ENCODE measurements at regions not wholly inside any gene's neighbourhood (a gene's known extent, or its start where the extent isn't known, plus 50 kb on each side); places are given as distances from the start of the nearest gene placed in this dataset.
"Not testable (repeated sequence)": the region's sequence is repeated elsewhere in the genome, so short reads cannot be mapped to it uniquely, and the experiment has no call there.

- H3K27ac ChIP-seq (ENCODE audit: low read length): no peak overlapping the region
- DNase-seq: no peak
- no CpG with 5 or more reads among the region's 1 CpG for WGBS (ENCODE audit: insufficient coverage, low lambda C conversion rate)
- H3K4me1 ChIP-seq (ENCODE audit: control insufficient read depth, insufficient read depth, low read length): no peaks in the 10 kb centered on the region
- H3K27me3 ChIP-seq (ENCODE audit: control insufficient read depth, insufficient read depth, low read length): no peaks in the 10 kb centered on the region
- H3K9me3 ChIP-seq (ENCODE audit: control insufficient read depth, low read depth, low read length): no peaks in the 10 kb centered on the region
- H3K36me3 ChIP-seq (ENCODE audit: control insufficient read depth, insufficient read depth, low read length): no peaks in the 10 kb centered on the region
- H3K4me3 ChIP-seq (ENCODE audit: low read length): no peak overlapping the region
Measured at GRCh38 chr2:13504808-13505207, 788.1 kb downstream of the TRIB2 start.

GRCh38 chr2:13508671-13509070 lies 791.9 kb downstream of the TRIB2 start:
- 100% methylated on average over 1 of the region's 1 CpG for WGBS (ENCODE audit: insufficient coverage, low lambda C conversion rate)
- H3K4me3 ChIP-seq (ENCODE audit: low read length): no peak overlapping the region

GRCh38 chr2:13515254-13515653 lies 798.5 kb downstream of the TRIB2 start:
- WGBS (ENCODE audit: insufficient coverage, low lambda C conversion rate): no CpG with 5 or more reads among the region's 3 CpGs
- H3K9me3 ChIP-seq (ENCODE audit: control insufficient read depth, low read depth, low read length): no peaks in the 10 kb centered on the region
- no peak overlapping the region for H3K4me3 ChIP-seq (ENCODE audit: low read length)
- DNase-seq: no peak
- H3K4me1 ChIP-seq (ENCODE audit: control insufficient read depth, insufficient read depth, low read length): no peaks in the 10 kb centered on the region
- H3K27me3 ChIP-seq (ENCODE audit: control insufficient read depth, insufficient read depth, low read length): no peaks in the 10 kb centered on the region
- H3K27ac ChIP-seq (ENCODE audit: low read length): no peak overlapping the region
- no peaks in the 10 kb centered on the region for H3K36me3 ChIP-seq (ENCODE audit: control insufficient read depth, insufficient read depth, low read length)

More at GRCh38 chr2:13508671-13509070, 791.9 kb downstream of the TRIB2 start:
- H3K27ac ChIP-seq (ENCODE audit: low read length): no peak overlapping the region
- DNase-seq: no peak
- no peaks in the 10 kb centered on the region for H3K27me3 ChIP-seq (ENCODE audit: control insufficient read depth, insufficient read depth, low read length)
- no peaks in the 10 kb centered on the region for H3K36me3 ChIP-seq (ENCODE audit: control insufficient read depth, insufficient read depth, low read length)
- H3K9me3 ChIP-seq (ENCODE audit: control insufficient read depth, low read depth, low read length): no peaks in the 10 kb centered on the region
- H3K4me1 ChIP-seq (ENCODE audit: control insufficient read depth, insufficient read depth, low read length): no peaks in the 10 kb centered on the region

- Histone ChIP-seq H3K4me1 (ENCODE audit: control insufficient read depth, insufficient read depth, low read length) (no peaks in the 10 kb centered on the region), H3K4me3 (ENCODE audit: low read length) (no peak overlapping the region), H3K27me3 (ENCODE audit: control insufficient read depth, insufficient read depth, low read length) (no peaks in the 10 kb centered on the region), H3K9me3 (ENCODE audit: control insufficient read depth, low read depth, low read length) (no peaks in the 10 kb centered on the region), H3K36me3 (ENCODE audit: control insufficient read depth, insufficient read depth, low read length) (no peaks in the 10 kb centered on the region), H3K27ac (ENCODE audit: low read length) (peak overlapping the region; percentile 74)
- no peak for DNase-seq
- 93% methylated on average over 3 of the region's 6 CpGs for whole genome bisulfite sequencing (ENCODE audit: insufficient coverage, low lambda C conversion rate)
Measured at GRCh38 chr2:13522096-13522495, 805.4 kb downstream of the TRIB2 start.

GRCh38 chr2:13522917-13523821 lies 806.4 kb downstream of the TRIB2 start:
- peak; percentile 74 to 76 for DNase-seq
- Histone ChIP-seq H3K9me3 (ENCODE audit: control insufficient read depth, low read depth, low read length) (no peaks in the 10 kb centered on the region), H3K4me3 (ENCODE audit: low read length) (no peak overlapping the region), H3K27ac (ENCODE audit: low read length) (peak overlapping the region; percentile 74), H3K36me3 (ENCODE audit: control insufficient read depth, insufficient read depth, low read length) (no peaks in the 10 kb centered on the region), H3K27me3 (ENCODE audit: control insufficient read depth, insufficient read depth, low read length) (no peaks in the 10 kb centered on the region), H3K4me1 (ENCODE audit: control insufficient read depth, insufficient read depth, low read length) (no peaks in the 10 kb centered on the region)
- 100% methylated on average over 1 of the region's 6 CpGs for WGBS (ENCODE audit: insufficient coverage, low lambda C conversion rate)

GRCh38 chr2:13524492-13524891 lies 807.8 kb downstream of the TRIB2 start:
- H3K9me3 ChIP-seq (ENCODE audit: control insufficient read depth, low read depth, low read length): no peaks in the 10 kb centered on the region
- H3K27ac ChIP-seq (ENCODE audit: low read length): no peak overlapping the region
- H3K36me3 ChIP-seq (ENCODE audit: control insufficient read depth, insufficient read depth, low read length): no peaks in the 10 kb centered on the region
- no peaks in the 10 kb centered on the region for H3K4me1 ChIP-seq (ENCODE audit: control insufficient read depth, insufficient read depth, low read length)
- WGBS (ENCODE audit: insufficient coverage, low lambda C conversion rate): no CpG with 5 or more reads among the region's 1 CpG
- no peaks in the 10 kb centered on the region for H3K27me3 ChIP-seq (ENCODE audit: control insufficient read depth, insufficient read depth, low read length)
- DNase-seq: no peak
- H3K4me3 ChIP-seq (ENCODE audit: low read length): no peak overlapping the region

GRCh38 chr2:13531735-13532410 lies 815.1 kb downstream of the TRIB2 start:
- not testable (repeated sequence) for H3K4me3 ChIP-seq (ENCODE audit: low read length); H3K27me3 ChIP-seq (ENCODE audit: control insufficient read depth, insufficient read depth, low read length); H3K4me1 ChIP-seq (ENCODE audit: control insufficient read depth, insufficient read depth, low read length); H3K27ac ChIP-seq (ENCODE audit: low read length); H3K36me3 ChIP-seq (ENCODE audit: control insufficient read depth, insufficient read depth, low read length); H3K9me3 ChIP-seq (ENCODE audit: control insufficient read depth, low read depth, low read length)
- WGBS (ENCODE audit: insufficient coverage, low lambda C conversion rate): 29% methylated on average over 3 of the region's 9 CpGs
- DNase-seq: peak in 1 of 2 donors; percentile 5

GRCh38 chr2:13532781-13533523 lies 816.2 kb downstream of the TRIB2 start:
- not testable (repeated sequence) for H3K4me1 ChIP-seq (ENCODE audit: control insufficient read depth, insufficient read depth, low read length); H3K9me3 ChIP-seq (ENCODE audit: control insufficient read depth, low read depth, low read length); H3K36me3 ChIP-seq (ENCODE audit: control insufficient read depth, insufficient read depth, low read length); H3K4me3 ChIP-seq (ENCODE audit: low read length); H3K27me3 ChIP-seq (ENCODE audit: control insufficient read depth, insufficient read depth, low read length)
- DNase-seq: peak in 1 of 2 donors; percentile 8
- peak overlapping the region; percentile 52 for H3K27ac ChIP-seq (ENCODE audit: low read length)
- WGBS (ENCODE audit: insufficient coverage, low lambda C conversion rate): no CpG with 5 or more reads among the region's 22 CpGs

- Histone ChIP-seq H3K4me3 (ENCODE audit: low read length) (no peak overlapping the region), H3K9me3 (ENCODE audit: control insufficient read depth, low read depth, low read length) (no peaks in the 10 kb centered on the region), H3K27ac (ENCODE audit: low read length) (peak overlapping the region; percentile 52), H3K27me3 (ENCODE audit: control insufficient read depth, insufficient read depth, low read length) (no peaks in the 10 kb centered on the region), H3K4me1 (ENCODE audit: control insufficient read depth, insufficient read depth, low read length) (no peaks in the 10 kb centered on the region), H3K36me3 (ENCODE audit: control insufficient read depth, insufficient read depth, low read length) (no peaks in the 10 kb centered on the region)
- WGBS (ENCODE audit: insufficient coverage, low lambda C conversion rate): 93% methylated on average over 2 of the region's 2 CpGs
- peak in 1 of 2 donors; percentile 58 for DNase-seq
Measured at GRCh38 chr2:13533524-13533922, 816.8 kb downstream of the TRIB2 start.

- no peak for DNase-seq
- no peak overlapping the region for H3K4me3 ChIP-seq (ENCODE audit: low read length)
- H3K4me1 ChIP-seq (ENCODE audit: control insufficient read depth, insufficient read depth, low read length): no peaks in the 10 kb centered on the region
- H3K36me3 ChIP-seq (ENCODE audit: control insufficient read depth, insufficient read depth, low read length): no peaks in the 10 kb centered on the region
- H3K27ac ChIP-seq (ENCODE audit: low read length): no peak overlapping the region
- H3K27me3 ChIP-seq (ENCODE audit: control insufficient read depth, insufficient read depth, low read length): no peaks in the 10 kb centered on the region
- no peaks in the 10 kb centered on the region for H3K9me3 ChIP-seq (ENCODE audit: control insufficient read depth, low read depth, low read length)
- WGBS (ENCODE audit: insufficient coverage, low lambda C conversion rate): 50% methylated on average over 2 of the region's 6 CpGs
Measured at GRCh38 chr2:13536941-13537340, 820.2 kb downstream of the TRIB2 start.
